PFSK-1 (cell line): ENCODE measurements at regions not wholly inside any gene's neighbourhood (a gene's known extent, or its start where the extent isn't known, plus 50 kb on each side); places are given as distances from the start of the nearest gene placed in this dataset.

ENCODE experiments used
- FOXP2 ChIP-seq: optimal IDR thresholded peaks from 2 replicates; pipeline ENCODE3; 2011; ENCODE audit warnings: borderline replicate concordance, control low read depth, inconsistent platforms; ENCODE audit not compliant: insufficient read depth; ENCODE audit errors: extremely low read length, extremely low read depth
- TAF1 ChIP-seq: IDR thresholded peaks from 2 replicates; pipeline ENCODE4 v1.6.1; 2012; ENCODE audit warnings: low read length, control low read depth, borderline replicate concordance; ENCODE audit not compliant: insufficient read depth
- TF ChIP-seq, protein P1 (sequence below), 2 experiments: IDR thresholded peaks; 2 replicates each; pipeline versions ENCODE4 v1.6.1 to v1.8.0; 2011 to 2012; ENCODE audit warnings: low read depth in 2 of 2, low read length in 2 of 2, control low read depth in 1 of 2, inconsistent platforms in 1 of 2, mild to moderate bottlenecking in 1 of 2, moderate library complexity in 1 of 2; ENCODE audit not compliant: insufficient read depth in 1 of 2

DNA sequence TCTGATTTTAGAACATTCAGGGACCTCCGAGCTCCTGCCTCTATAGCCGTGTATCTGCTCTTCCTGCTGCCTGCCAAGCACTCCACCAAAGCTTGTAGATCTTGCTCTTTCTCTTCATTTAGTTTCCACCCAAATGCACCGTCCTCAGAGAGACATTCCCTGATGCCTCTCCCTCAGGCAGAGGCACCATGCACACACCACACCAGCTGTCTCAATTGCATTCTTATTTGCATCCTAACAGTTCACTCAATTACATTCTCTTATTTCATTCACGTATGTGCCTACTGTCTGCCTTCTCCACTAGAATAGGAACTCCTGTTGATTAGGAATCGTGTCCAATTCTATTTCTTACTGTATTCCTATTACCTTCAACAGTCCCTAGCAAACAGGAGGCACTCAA is 845.4 kb upstream of the TMEM132C start:
- no peak for TF ChIP-seq FOXP2
- TF ChIP-seq, protein P1, sequence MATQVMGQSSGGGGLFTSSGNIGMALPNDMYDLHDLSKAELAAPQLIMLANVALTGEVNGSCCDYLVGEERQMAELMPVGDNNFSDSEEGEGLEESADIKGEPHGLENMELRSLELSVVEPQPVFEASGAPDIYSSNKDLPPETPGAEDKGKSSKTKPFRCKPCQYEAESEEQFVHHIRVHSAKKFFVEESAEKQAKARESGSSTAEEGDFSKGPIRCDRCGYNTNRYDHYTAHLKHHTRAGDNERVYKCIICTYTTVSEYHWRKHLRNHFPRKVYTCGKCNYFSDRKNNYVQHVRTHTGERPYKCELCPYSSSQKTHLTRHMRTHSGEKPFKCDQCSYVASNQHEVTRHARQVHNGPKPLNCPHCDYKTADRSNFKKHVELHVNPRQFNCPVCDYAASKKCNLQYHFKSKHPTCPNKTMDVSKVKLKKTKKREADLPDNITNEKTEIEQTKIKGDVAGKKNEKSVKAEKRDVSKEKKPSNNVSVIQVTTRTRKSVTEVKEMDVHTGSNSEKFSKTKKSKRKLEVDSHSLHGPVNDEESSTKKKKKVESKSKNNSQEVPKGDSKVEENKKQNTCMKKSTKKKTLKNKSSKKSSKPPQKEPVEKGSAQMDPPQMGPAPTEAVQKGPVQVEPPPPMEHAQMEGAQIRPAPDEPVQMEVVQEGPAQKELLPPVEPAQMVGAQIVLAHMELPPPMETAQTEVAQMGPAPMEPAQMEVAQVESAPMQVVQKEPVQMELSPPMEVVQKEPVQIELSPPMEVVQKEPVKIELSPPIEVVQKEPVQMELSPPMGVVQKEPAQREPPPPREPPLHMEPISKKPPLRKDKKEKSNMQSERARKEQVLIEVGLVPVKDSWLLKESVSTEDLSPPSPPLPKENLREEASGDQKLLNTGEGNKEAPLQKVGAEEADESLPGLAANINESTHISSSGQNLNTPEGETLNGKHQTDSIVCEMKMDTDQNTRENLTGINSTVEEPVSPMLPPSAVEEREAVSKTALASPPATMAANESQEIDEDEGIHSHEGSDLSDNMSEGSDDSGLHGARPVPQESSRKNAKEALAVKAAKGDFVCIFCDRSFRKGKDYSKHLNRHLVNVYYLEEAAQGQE (IDR thresholded peaks at IDR 0.05; ENCODE audit: insufficient read depth in 1 of 2, low read depth in 2 of 2, low read length in 2 of 2), result no peak
- no peak for TF ChIP-seq TAF1
